IMR-90 (cell line): ENCODE measurements at regions not wholly inside any gene's neighbourhood (a gene's known extent, or its start where the extent isn't known, plus 50 kb on each side); places are given as distances from the start of the nearest gene placed in this dataset.

Source experiments
- ATAC-seq: fragments of 200-7000 bp; cut with Tn5 transposase; 2 replicates; pipeline ENCODE4 v1.9.1; 2020; ENCODE audit warnings: low read depth, mild to moderate bottlenecking, moderate library complexity
- BruUV-seq: library from RNA; stranded (reverse); fragments of 400-500 nt; replicated peaks from 2 replicates; lab custom pipeline; 2021; lab: Mats Ljungman, UMichigan
- CTCF ChIA-PET: fragments of 300-600 bp; formaldehyde crosslinking; extraction: SDS; loops from one replicate; lab custom pipeline; 2021; ENCODE audit warnings: antibody characterized with exemption; lab: Yijun Ruan, JAX
- POLR2A ChIA-PET: fragments of 300-600 bp; sonication (Branson Sonifier 250); formaldehyde crosslinking; loops from one replicate; lab custom pipeline; 2022; ENCODE audit warnings: antibody characterized with exemption; ENCODE audit not compliant: unreplicated experiment; lab: Charles Lee
- DNase-seq: peaks from one replicate; pipeline ENCODE4 v3.0.0; 2013
- H2AFZ ChIP-seq: replicated peaks from 2 replicates; pipeline ENCODE3; 2013; ENCODE audit warnings: low read length, mild to moderate bottlenecking; ENCODE audit not compliant: poor library complexity
- H2AK5ac ChIP-seq: 2 replicates; pipeline ENCODE4 v1.6.1; 2013; ENCODE audit warnings: low read depth, low read length, inconsistent platforms
- H2AK9ac ChIP-seq: replicated peaks from 2 replicates; pipeline ENCODE3; 2013; ENCODE audit warnings: mild to moderate bottlenecking, low read depth, low read length, moderate library complexity; ENCODE audit not compliant: poor library complexity
- H2BK120ac ChIP-seq: 2 replicates; pipeline ENCODE4 v1.6.1; 2013; ENCODE audit warnings: low read depth, low read length, inconsistent platforms
- H2BK15ac ChIP-seq: 3 replicates; pipeline ENCODE4 v1.6.1; 2013; ENCODE audit warnings: low read depth, low read length, inconsistent platforms
- H2BK20ac ChIP-seq: 2 replicates; pipeline ENCODE4 v1.6.1; 2013; ENCODE audit warnings: low read depth, mild to moderate bottlenecking, inconsistent platforms, low read length, moderate library complexity
- H2BK5ac ChIP-seq: 2 replicates; pipeline ENCODE4 v1.6.1; 2013; ENCODE audit warnings: mild to moderate bottlenecking, low read depth, low read length, inconsistent platforms; ENCODE audit not compliant: poor library complexity, severe bottlenecking
- H3K14ac ChIP-seq: replicated peaks from 2 replicates; pipeline ENCODE4 v1.6.1; 2013; ENCODE audit warnings: low read depth, low read length, inconsistent platforms
- H3K18ac ChIP-seq: 2 replicates; pipeline ENCODE4 v1.6.1; 2013; ENCODE audit warnings: low read depth, low read length, control low read depth
- H3K23ac ChIP-seq: 2 replicates; pipeline ENCODE4 v1.6.1; 2013; ENCODE audit warnings: low read depth, low read length, inconsistent platforms
- H3K27ac ChIP-seq: 2 replicates; pipeline ENCODE4 v1.5.1; 2013; ENCODE audit warnings: mild to moderate bottlenecking, control low read depth, low read length; ENCODE audit not compliant: insufficient read depth
- H3K27me3 ChIP-seq: 2 replicates; pipeline ENCODE4 v1.6.1; 2013; ENCODE audit warnings: low read length; ENCODE audit not compliant: control insufficient read depth, insufficient read depth
- H3K36me3 ChIP-seq: 2 replicates; pipeline ENCODE4 v1.6.1; 2013; ENCODE audit warnings: low read length, mixed read lengths; ENCODE audit not compliant: control insufficient read depth, insufficient read depth
- H3K4ac ChIP-seq: 2 replicates; pipeline ENCODE4 v1.6.1; 2013; ENCODE audit warnings: low read depth, low read length, inconsistent platforms
- H3K4me1 ChIP-seq: 2 replicates; pipeline ENCODE4 v1.6.1; 2013; ENCODE audit warnings: low read length, mixed read lengths; ENCODE audit not compliant: control insufficient read depth, insufficient read depth
- H3K4me2 ChIP-seq: 2 replicates; pipeline ENCODE4 v1.6.1; 2013; ENCODE audit warnings: low read depth, mild to moderate bottlenecking, control low read depth, low read length, moderate library complexity
- H3K4me3 ChIP-seq: 2 replicates; pipeline ENCODE4 v1.5.1; 2013; ENCODE audit warnings: low read depth, mild to moderate bottlenecking, control low read depth, low read length, moderate library complexity; ENCODE audit not compliant: insufficient read depth
- H3K56ac ChIP-seq: 2 replicates; pipeline ENCODE4 v1.6.1; 2013; ENCODE audit warnings: low read length, inconsistent platforms; ENCODE audit not compliant: insufficient read depth; ENCODE audit errors: extremely low read depth
- H3K79me1 ChIP-seq, 2 experiments: 2 replicates each; pipeline ENCODE4 v1.6.1; 2013; ENCODE audit warnings: low read length in 2 of 2, inconsistent platforms in 1 of 2, low read depth in 1 of 2
- H3K9ac ChIP-seq: 2 replicates; pipeline ENCODE4 v1.6.1; 2013; ENCODE audit warnings: low read depth, low read length, control low read depth
- H3K9me1 ChIP-seq: 2 replicates; pipeline ENCODE4 v1.6.1; 2013; ENCODE audit warnings: low read length, inconsistent platforms; ENCODE audit not compliant: insufficient read depth
- H3K9me3 ChIP-seq: 2 replicates; pipeline ENCODE4 v1.6.1; 2013; ENCODE audit warnings: low read length; ENCODE audit not compliant: control insufficient read depth, insufficient read depth
- H4K20me1 ChIP-seq: 2 replicates; pipeline ENCODE4 v1.6.1; 2013; ENCODE audit warnings: low read length, inconsistent platforms; ENCODE audit not compliant: insufficient read depth
- H4K5ac ChIP-seq: 2 replicates; pipeline ENCODE4 v1.6.1; 2013; ENCODE audit warnings: mild to moderate bottlenecking, low read depth, low read length, control low read depth
- H4K8ac ChIP-seq, 2 experiments: 2 replicates each; pipeline ENCODE4 v1.6.1; 2013; ENCODE audit warnings: low read depth in 2 of 2, low read length in 2 of 2, control low read depth in 1 of 2, inconsistent platforms in 1 of 2
- H4K91ac ChIP-seq: 2 replicates; pipeline ENCODE4 v1.6.1; 2013; ENCODE audit warnings: low read depth, low read length, inconsistent platforms; ENCODE audit not compliant: insufficient read depth
- BHLHE40 ChIP-seq: fragments of 150-350 bp; IDR thresholded peaks from 2 replicates; pipeline ENCODE4 v1.6.1; 2016; ENCODE audit warnings: mild to moderate bottlenecking, low read depth, low read length
- CEBPB ChIP-seq: IDR thresholded peaks from 2 replicates; pipeline ENCODE4 v1.6.1; 2012; ENCODE audit warnings: low read depth, low read length, improper control_type of control experiment
- CHD1 ChIP-seq: IDR thresholded peaks from 2 replicates; pipeline ENCODE4 v1.6.1; 2012; ENCODE audit warnings: low read depth, low read length, improper control_type of control experiment
- FOS ChIP-seq: fragments of 150-350 bp; IDR thresholded peaks from 2 replicates; pipeline ENCODE4 v1.6.1; 2016; ENCODE audit warnings: low read depth, low read length
- MAFK ChIP-seq: IDR thresholded peaks from 2 replicates; pipeline ENCODE4 v1.6.1; 2012; ENCODE audit warnings: low read depth, low read length, improper control_type of control experiment
- MAZ ChIP-seq: IDR thresholded peaks from 2 replicates; pipeline ENCODE4 v1.6.1; 2012; ENCODE audit warnings: low read depth, mild to moderate bottlenecking, low read length, improper control_type of control experiment, moderate library complexity, borderline replicate concordance
- MXI1 ChIP-seq: IDR thresholded peaks from 2 replicates; pipeline ENCODE4 v1.6.1; 2012; ENCODE audit warnings: low read depth, mild to moderate bottlenecking, low read length, moderate library complexity, borderline replicate concordance
- NFE2L2 ChIP-seq: fragments of 150-350 bp; IDR thresholded peaks from 2 replicates; pipeline ENCODE4 v1.6.1; 2016; ENCODE audit warnings: low read depth, mild to moderate bottlenecking, low read length
- POLR2A ChIP-seq: IDR thresholded peaks from 2 replicates; pipeline ENCODE4 v1.6.1; 2012; ENCODE audit warnings: mild to moderate bottlenecking, low read depth, low read length
- RAD21 ChIP-seq: IDR thresholded peaks from 2 replicates; pipeline ENCODE4 v1.6.1; 2012; ENCODE audit warnings: low read length, improper control_type of control experiment
- RCOR1 ChIP-seq: IDR thresholded peaks from 2 replicates; pipeline ENCODE4 v1.6.1; 2012; ENCODE audit warnings: mild to moderate bottlenecking, low read length, improper control_type of control experiment; ENCODE audit not compliant: insufficient replicate concordance
- RFX5 ChIP-seq: IDR thresholded peaks from 2 replicates; pipeline ENCODE4 v1.8.0; 2012; ENCODE audit warnings: low read depth, mild to moderate bottlenecking, low read length, moderate library complexity
- SMC3 ChIP-seq: fragments of 150-350 bp; IDR thresholded peaks from 2 replicates; pipeline ENCODE4 v1.6.1; 2016; ENCODE audit warnings: low read depth, mild to moderate bottlenecking, antibody characterized with exemption, low read length, moderate library complexity
- dilution Hi-C: fragments of 300-500 bp; cut with HindIII; formaldehyde crosslinking; loops from one replicate; pipeline ENCODE4 v1.14.3; 2018; ENCODE audit warnings: low sequenced_read_pairs; ENCODE audit not compliant: unreplicated experiment
- in situ Hi-C: fragments of 300-500 bp; cut with MboI; formaldehyde crosslinking; loops from 3 replicates; pipeline ENCODE4 v1.14.3; 2019; ENCODE audit warnings: low sequenced_read_pairs, inconsistent platforms, mixed read lengths
- intact Hi-C: fragments of 100-400 bp; cut with micrococcal nuclease; formaldehyde crosslinking; loops from 2 replicates; pipeline ENCODE4 v1.10.0; 2022
- TF ChIP-seq, protein P1 (sequence below): fragments of 150-350 bp; IDR thresholded peaks from 2 replicates; pipeline ENCODE4 v1.6.1; 2017; ENCODE audit warnings: mild to moderate bottlenecking, antibody characterized with exemption, low read length, low read depth
- TF ChIP-seq, protein P2 (sequence below): fragments of 150-350 bp; IDR thresholded peaks from 2 replicates; pipeline ENCODE4 v1.6.1; 2016; ENCODE audit warnings: low read depth, mild to moderate bottlenecking, low read length, moderate library complexity, borderline replicate concordance
- TF ChIP-seq, protein P3 (sequence below): conservative IDR thresholded peaks from 2 replicates; pipeline ENCODE4 v1.5.1; 2012; ENCODE audit warnings: mild to moderate bottlenecking, low read depth, low read length, improper control_type of control experiment

DNA sequence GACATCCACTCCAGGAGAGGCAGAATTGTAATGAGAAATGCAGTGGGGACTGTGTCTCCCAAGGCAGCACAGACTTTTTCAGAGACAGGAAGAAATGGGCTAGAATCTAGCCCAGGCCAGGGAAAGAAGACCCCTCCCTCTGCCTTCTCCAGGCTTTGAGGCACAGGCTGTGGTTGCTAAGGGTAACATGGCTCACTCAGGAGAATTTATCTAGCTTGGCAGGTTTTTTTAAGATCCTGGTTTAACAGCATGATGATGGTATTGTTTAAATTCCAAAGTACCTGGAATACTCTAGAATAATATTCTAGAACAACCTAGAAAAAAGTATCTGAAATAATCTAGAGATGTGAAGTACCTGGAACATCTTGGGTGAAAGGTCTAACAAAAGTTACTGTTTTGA is 125.6 kb downstream of the URB2 start:
- no TSS peak for BruUV-seq
- POLR2A ChIA-PET, result no interaction called here

More for the DNA sequence above, 125.6 kb downstream of the URB2 start:
- no peaks in the 10 kb centered on the region for H3K27me3 ChIP-seq
- no peak overlapping the region for H2AK9ac ChIP-seq
- no peaks in the 10 kb centered on the region for H3K4me1 ChIP-seq
- no peaks in the 10 kb centered on the region for H3K36me3 ChIP-seq
- H2BK20ac ChIP-seq, result no peak overlapping the region
- H2AFZ ChIP-seq, result no peak overlapping the region
- no peak overlapping the region for H4K5ac ChIP-seq
- no peak overlapping the region for H3K18ac ChIP-seq
- H4K8ac ChIP-seq, result no peak overlapping the region
- dilution Hi-C loops, result no loop called here
- no peak overlapping the region for H3K4ac ChIP-seq
- no peak overlapping the region for H3K56ac ChIP-seq
- DNase-seq, result no peak
- no peak overlapping the region for H2BK120ac ChIP-seq
- H3K9ac ChIP-seq, result no peak overlapping the region
- H3K14ac ChIP-seq, result no peak overlapping the region
- CTCF ChIA-PET, result no interaction called here
- no peak overlapping the region for H2BK5ac ChIP-seq
- no peak overlapping the region for H3K4me2 ChIP-seq
- H2BK15ac ChIP-seq, result no peak overlapping the region
- no peak for ATAC-seq
- no peaks in the 10 kb centered on the region for H3K9me1 ChIP-seq
- TF ChIP-seq SMC3 (no peak), FOS (no peak), RCOR1 (no peak), MAFK (no peak), RAD21 (no peak), BHLHE40 (no peak), MAZ (no peak), CHD1 (no peak), MXI1 (no peak), RFX5 (no peak), POLR2A (no peak), CEBPB (no peak), NFE2L2 (no peak)
- TF ChIP-seq, protein P1, sequence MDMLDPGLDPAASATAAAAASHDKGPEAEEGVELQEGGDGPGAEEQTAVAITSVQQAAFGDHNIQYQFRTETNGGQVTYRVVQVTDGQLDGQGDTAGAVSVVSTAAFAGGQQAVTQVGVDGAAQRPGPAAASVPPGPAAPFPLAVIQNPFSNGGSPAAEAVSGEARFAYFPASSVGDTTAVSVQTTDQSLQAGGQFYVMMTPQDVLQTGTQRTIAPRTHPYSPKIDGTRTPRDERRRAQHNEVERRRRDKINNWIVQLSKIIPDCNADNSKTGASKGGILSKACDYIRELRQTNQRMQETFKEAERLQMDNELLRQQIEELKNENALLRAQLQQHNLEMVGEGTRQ, result no peak
- TF ChIP-seq, protein P2, sequence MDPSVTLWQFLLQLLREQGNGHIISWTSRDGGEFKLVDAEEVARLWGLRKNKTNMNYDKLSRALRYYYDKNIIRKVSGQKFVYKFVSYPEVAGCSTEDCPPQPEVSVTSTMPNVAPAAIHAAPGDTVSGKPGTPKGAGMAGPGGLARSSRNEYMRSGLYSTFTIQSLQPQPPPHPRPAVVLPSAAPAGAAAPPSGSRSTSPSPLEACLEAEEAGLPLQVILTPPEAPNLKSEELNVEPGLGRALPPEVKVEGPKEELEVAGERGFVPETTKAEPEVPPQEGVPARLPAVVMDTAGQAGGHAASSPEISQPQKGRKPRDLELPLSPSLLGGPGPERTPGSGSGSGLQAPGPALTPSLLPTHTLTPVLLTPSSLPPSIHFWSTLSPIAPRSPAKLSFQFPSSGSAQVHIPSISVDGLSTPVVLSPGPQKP, result no peak
- TF ChIP-seq, protein P3, sequence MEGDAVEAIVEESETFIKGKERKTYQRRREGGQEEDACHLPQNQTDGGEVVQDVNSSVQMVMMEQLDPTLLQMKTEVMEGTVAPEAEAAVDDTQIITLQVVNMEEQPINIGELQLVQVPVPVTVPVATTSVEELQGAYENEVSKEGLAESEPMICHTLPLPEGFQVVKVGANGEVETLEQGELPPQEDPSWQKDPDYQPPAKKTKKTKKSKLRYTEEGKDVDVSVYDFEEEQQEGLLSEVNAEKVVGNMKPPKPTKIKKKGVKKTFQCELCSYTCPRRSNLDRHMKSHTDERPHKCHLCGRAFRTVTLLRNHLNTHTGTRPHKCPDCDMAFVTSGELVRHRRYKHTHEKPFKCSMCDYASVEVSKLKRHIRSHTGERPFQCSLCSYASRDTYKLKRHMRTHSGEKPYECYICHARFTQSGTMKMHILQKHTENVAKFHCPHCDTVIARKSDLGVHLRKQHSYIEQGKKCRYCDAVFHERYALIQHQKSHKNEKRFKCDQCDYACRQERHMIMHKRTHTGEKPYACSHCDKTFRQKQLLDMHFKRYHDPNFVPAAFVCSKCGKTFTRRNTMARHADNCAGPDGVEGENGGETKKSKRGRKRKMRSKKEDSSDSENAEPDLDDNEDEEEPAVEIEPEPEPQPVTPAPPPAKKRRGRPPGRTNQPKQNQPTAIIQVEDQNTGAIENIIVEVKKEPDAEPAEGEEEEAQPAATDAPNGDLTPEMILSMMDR, result no peak
- H4K20me1 ChIP-seq, result no peaks in the 10 kb centered on the region
- in situ Hi-C loops, result no loop called here
- no peak overlapping the region for H4K91ac ChIP-seq
- no peak overlapping the region for H3K27ac ChIP-seq
- H2AK5ac ChIP-seq, result no peak overlapping the region
- no peak overlapping the region for H3K23ac ChIP-seq
- intact Hi-C loops, result no loop called here
- H3K4me3 ChIP-seq, result no peak overlapping the region
- H3K79me1 ChIP-seq, result no peaks in the 10 kb centered on the region
- H3K9me3 ChIP-seq, result peaks cover 2% of the 10 kb centered on the region; the same call in 1 of the 2 replicates
